Sigmoid colon (tissue), 4 donors: ENCODE measurements at regions not wholly inside any gene's neighbourhood (a gene's known extent, or its start where the extent isn't known, plus 50 kb on each side); places are given as distances from the start of the nearest gene placed in this dataset.

ENCODE experiments used
- CTCF ChIP-seq, 4 experiments: fragments of 450-650 bp in 3 of 4; fragments of 200-600 bp in 1 of 4; IDR thresholded peaks; one replicate each; pipeline ENCODE4 v1.5.1; 2016 to 2019; ENCODE audit warnings: antibody characterized with exemption in 4 of 4, mild to moderate bottlenecking in 3 of 4, moderate library complexity in 2 of 4
- EP300 ChIP-seq, 4 donors: sonication (generic); formaldehyde crosslinking; IDR thresholded peaks; one replicate each; pipeline ENCODE4 v1.6.1; 2017; ENCODE audit warnings: antibody characterized with exemption in 4 of 4
- POLR2A ChIP-seq, 2 donors: fragments of 450-650 bp; IDR thresholded peaks; one replicate each; pipeline ENCODE4 v1.6.1; 2016; ENCODE audit warnings: antibody characterized with exemption in 2 of 2, mild to moderate bottlenecking in 2 of 2, moderate library complexity in 2 of 2
- POLR2AphosphoS5 ChIP-seq, 4 donors: sonication (generic); formaldehyde crosslinking; IDR thresholded peaks; one replicate each; pipeline ENCODE4 v1.6.1; 2017; ENCODE audit warnings: antibody characterized with exemption in 4 of 4

GRCh38 chr1:172951730-172952365 lies 98.9 kb downstream of the TNFSF18 start:
- no peak for TF ChIP-seq CTCF (IDR thresholded peaks at IDR 0.05)
- no peak for TF ChIP-seq POLR2A (IDR thresholded peaks at IDR 0.05)
- no peak for TF ChIP-seq POLR2AphosphoS5 (IDR thresholded peaks at IDR 0.05)
- TF ChIP-seq EP300 (IDR thresholded peaks at IDR 0.05) = no peak
